SU-DHL-6 (cell line): ENCODE measurements at regions not wholly inside any gene's neighbourhood (a gene's known extent, or its start where the extent isn't known, plus 50 kb on each side); places are given as distances from the start of the nearest gene placed in this dataset.

ENCODE experiments used
- H2AFZ ChIP-seq: fragments of 200-600 bp; sonication (generic); 2 replicates; pipeline ENCODE4 v1.6.1; 2014; ENCODE audit warnings: low read depth, mild to moderate bottlenecking, moderate library complexity, mixed read lengths, antibody characterized with exemption, low read length; ENCODE audit not compliant: severe bottlenecking
- H3F3A ChIP-seq: fragments of 200-600 bp; shearing (Covaris generic); 2 replicates; pipeline ENCODE4 v1.6.0; 2016; ENCODE audit warnings: antibody characterized with exemption, mild to moderate bottlenecking; ENCODE audit not compliant: insufficient read depth
- H3K27ac ChIP-seq: fragments of 200-600 bp; sonication (generic); 2 replicates; pipeline ENCODE4 v1.5.1; 2016; ENCODE audit warnings: low read depth, mild to moderate bottlenecking, low read length, moderate library complexity, mixed read lengths
- H3K27me3 ChIP-seq: fragments of 200-600 bp; sonication (generic), shearing (Covaris generic); 2 replicates; pipeline ENCODE4 v1.6.0; 2014; ENCODE audit warnings: mild to moderate bottlenecking, low read length
- H3K36me3 ChIP-seq: fragments of 200-600 bp; sonication (generic); 2 replicates; pipeline ENCODE4 v1.6.1; 2014; ENCODE audit warnings: mild to moderate bottlenecking, low read length, mixed read lengths
- H3K4me2 ChIP-seq: fragments of 300-600, 200-600 bp; shearing (Covaris generic), sonication (generic); 2 replicates; pipeline ENCODE4 v1.6.0; 2014; ENCODE audit warnings: low read length, low read depth, mild to moderate bottlenecking; ENCODE audit not compliant: poor library complexity, severe bottlenecking
- H3K4me3 ChIP-seq: fragments of 200-600 bp; sonication (generic); 2 replicates; pipeline ENCODE4 v1.5.1; 2014; ENCODE audit warnings: antibody characterized with exemption, low read length, mild to moderate bottlenecking, mixed read lengths; ENCODE audit not compliant: insufficient read depth, poor library complexity, severe bottlenecking
- H3K79me2 ChIP-seq: fragments of 200-600 bp; sonication (generic); 2 replicates; pipeline ENCODE4 v1.6.1; 2014; ENCODE audit warnings: mild to moderate bottlenecking, low read length, moderate library complexity; ENCODE audit not compliant: insufficient read depth
- H3K9ac ChIP-seq: fragments of 200-600 bp; sonication (generic); 2 replicates; pipeline ENCODE4 v1.7.0; 2014; ENCODE audit warnings: mild to moderate bottlenecking, low read length
- H3K9me2 ChIP-seq: fragments of 200-600 bp; sonication (generic); replicated peaks from 2 replicates; pipeline ENCODE4 v1.6.1; 2014; ENCODE audit warnings: low read length; ENCODE audit not compliant: insufficient read depth
- H3K9me3 ChIP-seq: fragments of 200-600 bp; sonication (generic); 2 replicates; pipeline ENCODE4 v1.6.1; 2014; ENCODE audit warnings: low read length, mixed read lengths; ENCODE audit not compliant: insufficient read depth
- H4K20me1 ChIP-seq: fragments of 200-600 bp; sonication (generic); 2 replicates; pipeline ENCODE4 v1.6.1; 2014; ENCODE audit warnings: low read depth, mild to moderate bottlenecking, antibody characterized with exemption, low read length, moderate library complexity, mixed read lengths
- CTCF ChIP-seq: fragments of 200-600 bp; sonication (generic); IDR thresholded peaks from one replicate; pipeline ENCODE4 v1.5.1; 2017; ENCODE audit warnings: antibody characterized with exemption, mild to moderate bottlenecking, low read length, moderate library complexity; ENCODE audit not compliant: insufficient read depth, poor library complexity, severe bottlenecking
- EZH2phosphoT487 ChIP-seq: fragments of 200-600 bp; sonication (generic), shearing (Covaris generic); conservative IDR thresholded peaks from 2 replicates; pipeline ENCODE4 v1.6.1; 2018; ENCODE audit warnings: mild to moderate bottlenecking, antibody characterized with exemption, low read length, moderate library complexity, mixed read lengths

GRCh38 chr10:124158592-124158991 lies 65.2 kb upstream of the CHST15 start:
- H3K27me3 ChIP-seq: no peaks in the 10 kb centered on the region
- H3K9ac ChIP-seq: no peak overlapping the region
- no peaks in the 10 kb centered on the region for H3F3A ChIP-seq
- no peaks in the 10 kb centered on the region for H3K9me2 ChIP-seq
- no peaks in the 10 kb centered on the region for H3K36me3 ChIP-seq
- H3K27ac ChIP-seq: no peak overlapping the region
- H2AFZ ChIP-seq: no peak overlapping the region
- H4K20me1 ChIP-seq: no peaks in the 10 kb centered on the region
- no peak overlapping the region for H3K4me3 ChIP-seq
- no peaks in the 10 kb centered on the region for H3K79me2 ChIP-seq
- H3K4me2 ChIP-seq: no peak overlapping the region
- TF ChIP-seq CTCF: no peak
- no peak for TF ChIP-seq EZH2phosphoT487
- H3K9me3 ChIP-seq: no peaks in the 10 kb centered on the region

- no peak overlapping the region for H3K4me3 ChIP-seq
- no peaks in the 10 kb centered on the region for H4K20me1 ChIP-seq
- H3K79me2 ChIP-seq: no peaks in the 10 kb centered on the region
- no peaks in the 10 kb centered on the region for H3K36me3 ChIP-seq
- H3K9me3 ChIP-seq: no peaks in the 10 kb centered on the region
- TF ChIP-seq CTCF (no peak), EZH2phosphoT487 (no peak)
- no peak overlapping the region for H2AFZ ChIP-seq
- no peaks in the 10 kb centered on the region for H3K9me2 ChIP-seq
- H3K4me2 ChIP-seq: no peak overlapping the region
- no peaks in the 10 kb centered on the region for H3F3A ChIP-seq
- H3K9ac ChIP-seq: no peak overlapping the region
- no peak overlapping the region for H3K27ac ChIP-seq
- no peaks in the 10 kb centered on the region for H3K27me3 ChIP-seq
These were observed 63.9 kb upstream of the CHST15 start for GRCh38 chr10:124157271-124157681.

GRCh38 chr10:124156524-124157260 lies 63.3 kb upstream of the CHST15 start:
- Histone ChIP-seq H3K27ac (no peak overlapping the region), H3K4me2 (no peak overlapping the region), H3K27me3 (no peaks in the 10 kb centered on the region), H4K20me1 (no peaks in the 10 kb centered on the region), H3F3A (no peaks in the 10 kb centered on the region), H3K9me3 (no peaks in the 10 kb centered on the region), H3K79me2 (no peaks in the 10 kb centered on the region), H2AFZ (no peak overlapping the region), H3K36me3 (no peaks in the 10 kb centered on the region), H3K9ac (no peak overlapping the region), H3K9me2 (no peaks in the 10 kb centered on the region), H3K4me3 (no peak overlapping the region)
- TF ChIP-seq EZH2phosphoT487 (no peak), CTCF (peak; percentile 16)
